GM12891 (cell line): ENCODE measurements at regions not wholly inside any gene's neighbourhood (a gene's known extent, or its start where the extent isn't known, plus 50 kb on each side); places are given as distances from the start of the nearest gene placed in this dataset.

Source experiments
- POLR2A ChIP-seq: IDR thresholded peaks from 2 replicates; pipeline ENCODE4 v1.6.1; 2011; ENCODE audit warnings: low read depth, low read length, control low read depth
- POLR2AphosphoS5 ChIP-seq: IDR thresholded peaks from 2 replicates; pipeline ENCODE4 v1.6.1; 2011; ENCODE audit warnings: low read depth, low read length, control low read depth
- POU2F2 ChIP-seq: IDR thresholded peaks from 2 replicates; pipeline ENCODE4 v1.6.1; 2011; ENCODE audit warnings: low read depth, mild to moderate bottlenecking, control low read depth, low read length, moderate library complexity
- SPI1 ChIP-seq: IDR thresholded peaks from 2 replicates; pipeline ENCODE4 v1.6.1; 2011; ENCODE audit warnings: low read depth, low read length, control low read depth
- TAF1 ChIP-seq: IDR thresholded peaks from 2 replicates; pipeline ENCODE4 v1.6.1; 2011; ENCODE audit warnings: low read depth, low read length, control low read depth

GRCh38 chr13:97758317-97758716 lies 195.2 kb upstream of the IPO5 start:
- no peak for TF ChIP-seq POLR2A
- TF ChIP-seq POLR2AphosphoS5, result no peak
- no peak for TF ChIP-seq TAF1
- no peak for TF ChIP-seq POU2F2
- TF ChIP-seq SPI1, result no peak
